HG03159 (cell line): ENCODE measurements at regions not wholly inside any gene's neighbourhood (a gene's known extent, or its start where the extent isn't known, plus 50 kb on each side); places are given as distances from the start of the nearest gene placed in this dataset.
"Not testable (repeated sequence)": the region's sequence is repeated elsewhere in the genome, so short reads cannot be mapped to it uniquely, and the experiment has no call there.

Experiments
- ATAC-seq: cut with Tn5 transposase; IDR thresholded peaks from one replicate; pipeline ENCODE4 v1.9.1; 2021; ENCODE audit warnings: mild to moderate bottlenecking, moderate library complexity; ENCODE audit not compliant: unreplicated experiment

DNA sequence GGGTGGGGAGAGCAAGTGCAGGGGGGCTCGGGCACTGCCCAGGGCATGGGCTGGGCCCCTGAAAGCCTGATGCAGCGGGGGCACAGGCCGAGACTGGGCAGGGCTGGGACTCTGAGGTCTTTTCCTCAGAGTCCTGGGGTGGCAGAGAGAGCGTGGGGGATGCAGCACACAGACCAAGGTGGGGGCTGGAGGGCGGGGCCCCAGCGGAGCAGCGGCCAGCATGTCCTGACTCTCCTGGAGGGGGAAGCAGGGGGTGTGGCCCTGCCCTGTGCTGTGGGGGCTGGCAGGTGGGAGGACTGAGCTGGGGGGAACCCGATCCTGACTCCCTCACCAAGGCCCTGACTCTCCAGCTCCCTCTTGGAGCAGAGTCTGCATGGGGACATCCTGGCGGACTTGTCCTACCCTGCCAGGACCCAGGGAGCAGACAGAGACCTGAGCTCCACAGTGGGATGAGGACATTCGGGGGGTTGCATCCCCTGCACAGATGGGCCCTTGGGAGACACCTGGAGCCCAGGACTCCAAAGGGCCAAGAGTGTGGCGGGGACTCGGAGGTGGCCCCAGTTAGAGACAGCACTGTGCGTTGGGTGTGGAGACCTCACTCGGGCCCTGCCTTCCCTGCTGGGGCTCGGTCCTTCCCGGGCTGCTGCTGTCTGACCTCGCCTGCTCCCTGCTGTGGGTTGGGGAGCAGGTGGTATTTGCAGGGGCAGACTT lies 326.1 kb downstream of the TMEM121 start:
- no peak for ATAC-seq

DNA sequence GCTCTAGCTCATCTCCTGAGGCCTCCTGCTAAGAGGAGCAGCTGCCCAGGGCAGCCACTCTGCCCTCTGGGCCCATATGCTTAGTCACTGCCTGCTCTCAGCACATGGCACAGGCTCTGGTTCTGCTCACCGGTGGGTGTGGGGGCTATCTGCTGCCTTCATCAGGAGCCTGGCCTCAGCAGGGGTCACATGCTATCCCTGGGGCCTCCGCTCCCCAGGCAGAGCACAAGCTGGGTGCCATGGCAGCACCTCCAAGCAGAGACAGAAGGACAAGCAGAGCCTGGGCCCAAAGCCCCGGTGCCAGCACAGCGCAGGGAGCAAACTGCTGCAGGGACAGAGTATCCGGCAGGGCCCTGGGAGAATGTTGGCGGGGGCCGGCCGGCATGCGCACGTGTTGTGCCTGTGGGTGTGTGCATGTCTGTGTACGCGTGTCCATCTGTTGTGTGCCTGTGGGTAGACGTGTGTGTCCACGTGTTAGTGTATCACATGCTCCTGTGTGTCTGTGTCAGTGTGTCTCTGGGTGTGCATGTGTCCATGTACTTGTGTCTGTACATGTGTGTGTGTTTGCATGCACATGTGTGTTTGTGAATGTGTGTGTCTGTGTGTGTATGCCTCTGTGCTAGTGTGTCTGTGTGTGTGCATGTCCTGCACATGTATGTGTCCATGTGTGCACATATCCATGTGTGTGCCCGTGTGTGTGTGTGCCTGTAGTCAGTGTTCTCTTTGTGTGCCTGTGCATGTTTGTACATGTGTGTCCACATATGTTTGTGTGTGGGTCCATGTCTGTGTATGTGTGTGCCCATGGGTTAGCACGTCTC lies 326.9 kb downstream of the TMEM121 start:
- ATAC-seq: no peak

DNA sequence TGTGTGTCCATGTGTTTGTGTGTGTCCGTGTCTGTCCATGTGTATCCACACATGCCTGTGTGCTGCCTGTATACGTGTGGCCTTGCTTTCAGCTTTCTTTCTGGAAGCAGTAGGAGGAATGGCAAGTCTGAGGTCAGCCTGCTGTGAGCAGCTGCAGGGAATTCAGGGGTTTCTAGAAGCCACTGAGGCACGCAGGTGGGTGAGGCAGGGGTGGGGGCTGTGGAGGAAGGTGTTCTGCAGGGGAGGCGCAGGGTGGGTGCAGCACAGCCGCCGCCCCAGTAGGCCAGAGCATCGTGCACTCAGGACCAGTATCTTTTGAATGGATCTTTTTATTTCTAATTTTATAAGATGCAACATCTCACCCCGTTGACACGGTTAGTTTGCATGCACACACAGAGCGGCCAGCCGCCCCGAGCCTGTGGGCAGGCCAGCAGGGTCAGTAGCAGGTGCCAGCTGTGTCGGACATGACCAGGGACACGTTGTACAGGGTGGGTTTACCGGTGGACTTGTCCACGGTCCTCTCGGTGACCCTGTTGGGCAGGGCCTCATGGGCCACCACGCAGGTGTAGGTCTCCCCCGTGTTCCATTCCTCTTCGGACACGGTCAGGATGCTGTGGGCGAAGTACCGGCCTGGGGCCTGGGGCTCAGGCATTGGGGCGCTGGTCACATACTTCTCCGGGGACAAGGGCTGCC lies 327.7 kb downstream of the TMEM121 start:
- ATAC-seq: no peak

DNA sequence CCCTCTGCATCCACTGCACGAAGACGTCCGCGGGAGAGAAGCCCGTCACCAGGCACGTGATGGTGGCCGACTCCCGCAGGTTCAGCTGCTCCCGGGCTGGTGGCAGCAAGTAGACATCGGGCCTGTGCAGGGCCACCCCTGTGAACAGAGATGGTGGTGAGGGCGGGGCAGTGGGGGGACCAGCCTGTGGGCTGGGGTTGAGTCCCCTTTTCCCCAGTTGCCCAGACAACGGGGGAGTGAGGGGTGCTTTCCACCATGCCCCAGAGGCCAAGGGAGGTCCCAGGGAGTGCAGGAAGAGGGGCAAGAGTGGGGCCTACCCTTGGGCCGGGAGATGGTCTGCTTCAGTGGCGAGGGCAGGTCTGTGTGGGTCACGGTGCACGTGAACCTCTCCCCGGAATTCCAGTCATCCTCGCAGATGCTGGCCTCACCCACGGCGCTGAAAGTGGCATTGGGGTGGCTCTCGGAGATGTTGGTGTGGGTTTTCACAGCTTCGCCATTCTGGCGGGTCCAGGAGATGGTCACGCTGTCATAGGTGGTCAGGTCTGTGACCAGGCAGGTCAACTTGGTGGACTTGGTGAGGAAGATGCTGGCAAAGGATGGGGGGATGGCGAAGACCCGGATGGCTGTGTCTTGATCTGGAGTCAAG lies 328.3 kb downstream of the TMEM121 start:
- no peak for ATAC-seq

DNA sequence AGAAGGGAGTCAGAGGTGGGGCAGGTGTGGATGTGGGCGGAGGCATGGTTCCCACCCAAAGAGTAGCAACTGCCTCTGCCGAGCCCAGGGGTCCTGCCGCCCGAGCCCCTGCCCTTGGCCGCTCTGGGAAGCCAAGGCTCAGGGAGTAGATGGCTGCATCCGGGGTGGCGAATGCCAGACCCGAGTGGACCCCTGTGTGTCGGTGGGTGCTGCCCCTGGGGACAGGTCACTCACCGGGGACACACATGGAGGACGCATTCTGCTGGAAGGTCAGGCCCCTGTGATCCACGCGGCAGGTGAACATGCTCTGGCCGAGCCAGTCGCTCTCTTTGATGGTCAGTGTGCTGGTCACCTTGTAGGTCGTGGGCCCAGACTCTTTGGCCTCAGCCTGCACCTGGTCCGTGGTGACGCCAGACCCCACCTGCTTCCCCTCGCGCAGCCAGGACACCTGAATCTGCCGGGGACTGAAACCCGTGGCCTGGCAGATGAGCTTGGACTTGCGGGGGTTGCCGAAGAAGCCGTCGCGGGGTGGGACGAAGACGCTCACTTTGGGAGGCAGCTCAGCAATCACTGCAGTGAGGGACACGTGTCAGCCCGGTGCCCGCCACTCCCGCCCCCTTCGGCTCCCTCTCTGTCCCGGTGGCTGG lies 329.0 kb downstream of the TMEM121 start:
- no peak for ATAC-seq

DNA sequence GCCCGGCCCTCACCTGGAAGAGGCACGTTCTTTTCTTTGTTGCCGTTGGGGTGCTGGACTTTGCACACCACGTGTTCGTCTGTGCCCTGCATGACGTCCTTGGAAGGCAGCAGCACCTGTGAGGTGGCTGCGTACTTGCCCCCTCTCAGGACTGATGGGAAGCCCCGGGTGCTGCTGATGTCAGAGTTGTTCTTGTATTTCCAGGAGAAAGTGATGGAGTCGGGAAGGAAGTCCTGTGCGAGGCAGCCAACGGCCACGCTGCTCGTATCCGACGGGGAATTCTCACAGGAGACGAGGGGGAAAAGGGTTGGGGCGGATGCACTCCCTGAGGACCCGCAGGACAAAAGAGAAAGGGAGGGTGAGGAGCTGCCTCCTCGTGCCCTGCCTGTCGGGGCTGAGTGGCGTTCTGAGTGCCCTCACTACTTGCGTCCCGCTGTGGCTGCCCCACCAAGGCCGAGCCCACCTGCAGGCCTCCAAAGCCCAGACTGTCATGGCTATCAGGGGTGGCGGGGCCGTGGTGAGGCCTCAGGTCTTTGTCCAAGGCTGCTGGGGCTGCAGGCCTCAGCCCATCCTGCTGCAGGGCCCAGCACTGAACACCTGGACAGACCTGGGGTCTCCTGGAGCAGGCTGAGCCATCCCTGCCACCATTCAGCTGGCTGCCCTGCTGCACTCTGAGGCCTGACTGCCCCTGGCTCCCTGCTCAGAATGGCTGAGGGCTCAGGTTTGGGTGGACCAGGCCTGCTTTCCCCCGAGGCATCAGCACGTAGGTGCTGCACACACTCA lies 329.7 kb downstream of the TMEM121 start:
- ATAC-seq: no peak

DNA sequence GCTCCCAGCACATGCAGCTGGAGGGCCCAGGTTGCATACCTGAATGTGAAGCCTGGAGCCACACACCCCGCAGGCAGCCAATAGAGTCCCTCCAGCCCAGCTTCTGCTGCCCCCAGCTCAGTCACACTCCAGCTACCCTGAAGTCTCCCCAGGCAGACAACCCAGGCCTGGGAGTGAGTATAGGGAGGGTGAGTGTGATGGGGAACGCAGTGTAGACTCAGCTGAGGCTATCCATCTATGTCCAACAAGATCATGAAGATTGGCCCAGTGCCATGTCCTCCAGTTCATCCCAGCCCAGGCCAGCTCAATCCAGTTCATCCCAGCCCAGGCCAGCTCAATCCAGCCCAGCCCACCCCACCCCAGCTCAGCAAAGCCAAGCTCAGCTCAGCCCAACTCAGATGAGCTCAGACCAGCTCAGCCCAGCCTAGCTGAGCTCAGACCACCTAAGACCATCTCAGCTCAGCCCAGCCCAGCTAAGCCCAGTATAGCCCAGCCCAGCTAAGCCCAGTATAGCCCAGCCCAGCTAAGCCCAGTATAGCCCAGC lies 330.4 kb downstream of the TMEM121 start:
- no peak for ATAC-seq

DNA sequence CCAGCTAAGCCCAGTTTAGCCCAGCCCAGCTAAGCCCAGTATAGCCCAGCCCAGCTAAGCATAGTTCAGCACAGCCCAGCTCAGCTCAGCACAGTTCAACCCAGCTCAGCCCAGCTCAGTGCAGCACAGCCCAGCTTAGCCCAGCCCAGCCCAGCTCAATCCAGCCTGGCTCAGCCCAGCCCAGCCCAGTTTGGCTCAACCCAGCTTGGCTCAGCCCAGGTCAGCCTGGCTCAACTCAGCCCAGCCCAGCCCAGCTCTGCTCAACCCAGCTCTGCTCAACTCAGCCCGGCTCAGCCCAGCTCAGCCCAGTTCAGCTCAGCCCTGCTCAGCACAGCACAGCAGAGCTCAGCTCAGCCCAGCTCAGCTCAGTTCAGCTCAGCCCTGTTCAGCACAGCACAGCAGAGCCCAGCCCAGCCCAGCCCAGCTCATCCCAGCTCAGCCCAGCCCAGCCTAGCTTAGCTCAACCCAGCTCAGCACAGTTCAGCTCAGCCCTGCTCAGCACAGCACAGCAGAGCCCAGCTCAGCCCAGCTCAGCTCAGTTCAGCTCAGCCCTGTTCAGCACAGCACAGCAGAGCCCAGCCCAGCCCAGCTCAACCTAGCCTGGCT lies 330.9 kb downstream of the TMEM121 start:
- no peak for ATAC-seq

DNA sequence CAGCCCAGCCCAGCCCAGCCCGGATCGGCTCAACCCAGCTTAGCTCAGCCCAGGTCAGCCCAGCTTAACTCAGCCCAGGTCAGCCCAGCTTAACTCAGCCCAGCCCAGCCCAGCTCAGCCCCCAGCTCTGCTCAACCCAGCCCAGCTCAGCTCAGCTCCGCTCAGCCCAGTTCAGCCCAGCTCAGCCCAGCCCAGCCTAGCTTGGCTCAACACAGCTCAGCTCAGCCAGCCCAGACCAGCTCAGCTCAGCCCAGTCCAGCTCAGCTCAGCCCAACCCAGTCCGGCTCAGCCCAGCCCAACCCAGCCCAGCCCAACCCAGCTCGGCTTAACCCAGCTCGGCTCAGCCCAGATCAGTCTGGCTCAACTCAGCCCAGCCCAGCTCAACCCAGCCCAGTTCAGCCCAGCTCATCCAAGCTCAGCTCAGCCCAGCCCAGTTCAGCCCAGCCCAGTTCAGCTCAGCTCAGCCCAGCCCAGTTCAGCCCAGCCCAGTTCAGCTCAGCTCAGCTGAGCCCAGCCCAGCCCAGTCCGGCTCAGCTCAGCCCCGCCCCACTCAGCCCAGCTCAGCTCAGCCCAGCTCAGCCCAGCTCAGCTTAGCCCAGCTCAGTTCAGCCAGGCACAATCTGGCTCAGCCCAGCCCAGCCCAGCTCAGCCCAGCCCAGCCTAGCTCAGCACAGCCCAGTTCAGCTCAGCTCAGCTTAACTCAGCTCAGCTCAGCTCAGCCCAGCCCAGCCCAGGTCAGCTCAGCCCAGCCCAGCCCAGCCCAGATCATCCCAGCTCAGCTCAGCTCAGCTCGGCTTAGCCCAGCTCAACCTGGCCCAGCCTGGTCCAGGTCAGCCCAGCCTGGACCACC lies 331.7 kb downstream of the TMEM121 start:
- ATAC-seq: no peak

DNA sequence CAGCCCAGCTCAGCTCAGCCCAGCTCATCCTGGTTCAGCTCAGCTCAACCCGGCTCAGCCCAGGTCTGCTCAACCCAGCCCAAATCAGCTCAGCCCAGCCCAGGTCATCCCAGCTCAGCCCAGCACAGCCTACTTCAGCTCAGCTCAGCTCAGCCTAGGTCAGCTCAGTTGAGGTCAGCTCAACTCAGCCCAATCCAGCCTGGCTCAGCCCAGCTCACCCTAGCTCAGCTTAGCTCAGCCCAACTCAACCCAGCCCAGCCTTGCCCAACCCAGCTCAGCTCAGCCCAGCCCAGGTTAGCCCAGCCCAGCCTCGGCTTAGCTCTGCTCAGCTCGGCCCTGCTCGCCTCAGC lies 332.3 kb downstream of the TMEM121 start:
- ATAC-seq: no peak

DNA sequence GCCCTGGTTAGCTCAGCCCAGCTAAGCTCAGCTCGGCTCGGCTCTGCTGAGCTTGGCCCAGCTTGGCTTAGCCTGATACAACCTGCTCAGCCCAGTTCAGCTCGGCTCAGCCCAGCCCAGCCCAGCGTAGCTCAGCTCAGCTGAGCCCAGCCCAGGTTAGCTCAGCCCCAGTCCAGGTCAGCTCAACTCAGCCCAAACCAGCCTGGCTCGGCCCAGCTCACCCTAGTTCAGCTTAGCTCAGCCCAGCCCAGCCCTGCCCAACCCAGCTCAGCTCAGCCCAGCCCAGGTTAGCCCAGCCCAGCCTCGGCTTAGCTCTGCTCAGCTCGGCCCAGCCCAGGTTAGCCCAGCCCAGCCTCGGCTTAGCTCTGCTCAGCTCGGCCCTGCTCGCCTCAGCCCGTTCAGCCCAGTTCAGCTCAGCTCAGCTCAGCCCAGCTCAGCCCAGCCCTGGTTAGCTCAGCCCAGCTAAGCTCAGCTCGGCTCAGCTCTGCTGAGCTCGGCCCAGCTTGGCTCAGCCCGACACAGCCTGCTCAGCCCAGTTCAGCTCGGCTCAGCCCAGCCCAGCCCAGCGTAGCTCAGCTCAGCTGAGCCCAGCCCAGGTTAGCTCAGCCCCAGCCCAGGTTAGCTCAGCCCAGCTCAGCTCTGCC lies 332.8 kb downstream of the TMEM121 start:
- not testable (repeated sequence) for ATAC-seq

DNA sequence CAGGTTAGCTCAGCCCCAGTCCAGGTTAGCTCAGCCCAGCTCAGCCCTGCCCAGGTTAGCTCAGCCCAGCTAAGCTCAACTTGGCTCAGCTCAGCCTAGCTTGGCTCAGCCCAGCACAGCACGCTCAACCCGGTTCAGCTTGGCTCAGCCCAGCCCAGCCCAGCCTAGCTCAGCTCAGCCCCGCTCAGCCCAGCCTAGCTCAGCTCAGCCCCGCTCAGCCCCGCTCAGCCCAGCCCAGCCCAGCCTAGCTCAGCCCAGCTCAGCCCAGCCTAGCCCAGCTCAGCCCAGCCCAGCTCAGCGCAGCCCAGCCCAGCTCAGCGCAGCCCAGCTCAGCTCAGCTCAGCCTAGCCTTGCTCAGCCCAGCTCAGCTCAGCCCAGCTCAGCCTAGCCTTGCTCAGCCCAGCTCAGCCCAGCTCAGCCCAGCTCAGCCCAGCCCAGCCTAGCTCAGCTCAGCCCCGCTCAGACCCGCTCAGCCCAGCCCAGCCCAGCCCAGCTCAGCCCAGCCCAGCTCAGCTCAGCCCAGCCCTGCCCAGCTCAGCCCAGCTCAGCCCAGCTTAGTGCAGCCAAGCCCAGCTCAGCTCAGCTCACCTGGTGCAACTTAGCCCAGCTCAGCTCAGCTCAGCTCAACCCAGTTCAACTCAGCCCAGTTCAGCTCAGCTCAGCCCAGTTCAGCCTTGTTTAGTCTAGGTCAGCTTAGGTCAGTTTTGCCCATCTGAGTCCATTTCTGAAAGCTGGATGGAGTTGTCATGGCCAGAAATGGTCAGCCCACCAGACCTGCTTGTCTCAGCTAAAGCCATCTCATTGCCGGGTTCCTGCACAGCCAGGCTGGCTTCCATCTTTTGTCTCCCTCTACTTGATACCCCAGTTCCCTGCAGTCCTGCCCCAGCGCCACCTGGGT lies 333.6 kb downstream of the TMEM121 start:
- ATAC-seq: no peak

DNA sequence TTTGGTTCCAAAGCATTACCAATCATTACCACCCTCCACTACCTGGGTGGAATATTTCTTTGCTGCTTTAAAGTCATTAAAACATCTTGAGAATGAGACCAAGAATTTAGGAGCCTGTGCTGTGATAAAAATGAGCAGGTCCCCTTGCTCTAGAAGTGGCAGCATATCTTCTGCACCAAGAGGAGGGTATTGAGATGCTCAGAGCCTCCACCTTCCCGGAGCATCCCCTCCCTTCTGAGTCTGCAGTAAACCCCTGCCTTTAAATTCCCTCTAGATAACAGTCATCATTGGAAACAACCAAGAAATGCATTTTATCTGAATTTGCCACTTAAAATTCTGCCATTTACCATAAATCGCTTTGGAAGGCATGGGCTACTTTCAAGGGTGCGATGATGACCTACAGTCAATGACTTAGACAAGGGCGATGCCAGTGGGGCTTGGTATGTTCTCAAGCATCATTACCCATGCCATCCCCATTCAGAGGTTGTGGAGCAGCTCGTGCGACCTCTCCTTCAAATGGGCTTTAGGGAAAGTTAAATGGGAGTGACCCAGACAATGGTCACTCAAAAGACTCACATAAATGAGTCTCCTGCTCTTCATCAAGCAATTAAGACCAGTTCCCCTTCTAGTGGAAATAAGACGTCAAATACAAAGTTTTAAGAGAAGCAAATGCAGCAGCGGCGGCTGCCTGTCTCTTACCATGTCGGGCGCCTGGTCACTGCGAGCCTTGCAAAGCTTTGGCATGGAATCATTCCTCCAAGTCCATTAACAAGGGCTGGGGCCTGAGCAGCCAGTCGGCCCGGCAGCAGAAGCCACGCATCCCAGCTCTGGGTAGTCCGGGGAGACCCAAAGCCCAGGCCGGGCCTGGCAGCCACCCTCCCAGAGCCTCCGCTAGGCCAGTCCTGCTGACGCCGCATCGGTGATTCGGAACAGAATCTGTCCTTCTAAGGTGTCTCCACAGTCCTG lies 334.5 kb downstream of the TMEM121 start:
- no peak for ATAC-seq

DNA sequence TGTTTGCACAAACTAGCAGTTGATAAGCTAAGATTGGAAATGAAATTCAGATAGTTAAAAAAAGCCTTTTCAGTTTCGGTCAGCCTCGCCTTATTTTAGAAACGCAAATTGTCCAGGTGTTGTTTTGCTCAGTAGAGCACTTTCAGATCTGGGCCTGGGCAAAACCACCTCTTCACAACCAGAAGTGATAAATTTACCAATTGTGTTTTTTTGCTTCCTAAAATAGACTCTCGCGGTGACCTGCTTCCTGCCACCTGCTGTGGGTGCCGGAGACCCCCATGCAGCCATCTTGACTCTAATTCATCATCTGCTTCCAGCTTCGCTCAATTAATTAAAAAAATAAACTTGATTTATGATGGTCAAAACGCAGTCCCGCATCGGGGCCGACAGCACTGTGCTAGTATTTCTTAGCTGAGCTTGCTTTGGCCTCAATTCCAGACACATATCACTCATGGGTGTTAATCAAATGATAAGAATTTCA lies 335.6 kb downstream of the TMEM121 start:
- peak; percentile 48 for ATAC-seq

DNA sequence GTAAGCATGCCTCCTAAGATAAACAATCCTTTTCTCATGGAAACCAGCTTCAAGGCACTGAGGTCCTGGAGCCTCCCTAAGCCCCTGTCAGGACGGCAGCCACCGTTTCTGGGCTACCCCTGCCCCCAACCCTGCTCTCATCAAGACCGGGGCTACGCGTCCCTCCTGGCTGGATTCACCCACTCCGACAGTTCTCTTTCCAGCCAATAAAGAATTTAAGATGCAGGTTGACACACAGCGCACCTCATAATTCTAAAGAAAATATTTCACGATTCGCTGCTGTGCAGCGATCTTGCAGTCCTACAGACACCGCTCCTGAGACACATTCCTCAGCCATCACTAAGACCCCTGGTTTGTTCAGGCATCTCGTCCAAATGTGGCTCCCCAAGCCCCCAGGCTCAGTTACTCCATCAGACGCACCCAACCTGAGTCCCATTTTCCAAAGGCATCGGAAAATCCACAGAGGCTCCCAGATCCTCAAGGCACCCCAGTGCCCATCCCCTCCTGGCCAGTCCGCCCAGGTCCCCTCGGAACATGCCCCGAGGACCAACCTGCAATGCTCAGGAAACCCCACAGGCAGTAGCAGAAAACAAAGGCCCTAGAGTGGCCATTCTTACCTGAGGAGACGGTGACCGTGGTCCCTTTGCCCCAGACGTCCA lies 336.3 kb downstream of the TMEM121 start:
- no peak for ATAC-seq
